ENCODE measurements at regions not wholly inside any gene's neighbourhood (a gene's known extent, or its start where the extent isn't known, plus 50 kb on each side); places are given as distances from the start of the nearest gene placed in this dataset.

DNA sequence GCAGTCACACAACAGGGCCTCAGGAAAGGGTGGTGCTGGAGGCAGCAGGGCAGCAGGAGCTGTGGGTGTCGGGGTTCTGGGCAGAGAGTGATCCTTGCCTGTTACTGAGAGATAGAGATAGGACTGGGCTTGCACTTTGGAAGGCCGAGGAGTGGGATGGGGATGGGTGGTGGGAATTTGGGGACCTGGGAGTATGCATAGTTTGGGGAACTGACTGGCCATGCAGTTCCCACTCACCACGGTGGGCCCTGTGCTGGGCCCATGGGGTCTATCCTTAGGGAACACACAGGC is 192.5 kb upstream of the LINGO1 start:
- TF ChIP-seq, protein P1, sequence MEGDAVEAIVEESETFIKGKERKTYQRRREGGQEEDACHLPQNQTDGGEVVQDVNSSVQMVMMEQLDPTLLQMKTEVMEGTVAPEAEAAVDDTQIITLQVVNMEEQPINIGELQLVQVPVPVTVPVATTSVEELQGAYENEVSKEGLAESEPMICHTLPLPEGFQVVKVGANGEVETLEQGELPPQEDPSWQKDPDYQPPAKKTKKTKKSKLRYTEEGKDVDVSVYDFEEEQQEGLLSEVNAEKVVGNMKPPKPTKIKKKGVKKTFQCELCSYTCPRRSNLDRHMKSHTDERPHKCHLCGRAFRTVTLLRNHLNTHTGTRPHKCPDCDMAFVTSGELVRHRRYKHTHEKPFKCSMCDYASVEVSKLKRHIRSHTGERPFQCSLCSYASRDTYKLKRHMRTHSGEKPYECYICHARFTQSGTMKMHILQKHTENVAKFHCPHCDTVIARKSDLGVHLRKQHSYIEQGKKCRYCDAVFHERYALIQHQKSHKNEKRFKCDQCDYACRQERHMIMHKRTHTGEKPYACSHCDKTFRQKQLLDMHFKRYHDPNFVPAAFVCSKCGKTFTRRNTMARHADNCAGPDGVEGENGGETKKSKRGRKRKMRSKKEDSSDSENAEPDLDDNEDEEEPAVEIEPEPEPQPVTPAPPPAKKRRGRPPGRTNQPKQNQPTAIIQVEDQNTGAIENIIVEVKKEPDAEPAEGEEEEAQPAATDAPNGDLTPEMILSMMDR (IDR thresholded peaks at IDR 0.05; ENCODE audit: low read length), result no peak
- TF ChIP-seq EZH2 (optimal IDR thresholded peaks at IDR 0.05; ENCODE audit: low read depth, low read length) (no peak), EZH2phosphoT487 (IDR thresholded peaks at IDR 0.05; ENCODE audit: low read length) (no peak)

Data from MM.1S (cell line).